Endothelial cell (in vitro differentiated cells): ENCODE measurements at regions not wholly inside any gene's neighbourhood (a gene's known extent, or its start where the extent isn't known, plus 50 kb on each side); places are given as distances from the start of the nearest gene placed in this dataset.

Experiments
- DNase-seq: peaks from one replicate; pipeline ENCODE4 v3.0.0; 2021; ENCODE audit warnings: low spot score
- H3K27ac Mint-ChIP-seq: one replicate; pipeline ENCODE4 v1.8.0; 2021; ENCODE audit warnings: mixed read lengths, inconsistent platforms; ENCODE audit not compliant: unreplicated experiment
- H3K27me3 Mint-ChIP-seq: one replicate; pipeline ENCODE4 v1.8.0; 2021; ENCODE audit warnings: mild to moderate bottlenecking, moderate library complexity, mixed read lengths, inconsistent platforms; ENCODE audit not compliant: unreplicated experiment
- H3K36me3 Mint-ChIP-seq: one replicate; pipeline ENCODE4 v1.8.0; 2021; ENCODE audit warnings: mild to moderate bottlenecking, low read depth, mixed read lengths, inconsistent platforms; ENCODE audit not compliant: unreplicated experiment
- H3K4me1 Mint-ChIP-seq: one replicate; pipeline ENCODE4 v1.8.0; 2021; ENCODE audit warnings: mild to moderate bottlenecking, mixed read lengths, inconsistent platforms; ENCODE audit not compliant: unreplicated experiment
- H3K4me3 Mint-ChIP-seq: one replicate; pipeline ENCODE4 v1.8.0; 2021; ENCODE audit warnings: mild to moderate bottlenecking, mixed read lengths, inconsistent platforms; ENCODE audit not compliant: unreplicated experiment
- H3K9me3 Mint-ChIP-seq: one replicate; pipeline ENCODE4 v1.8.0; 2021; ENCODE audit warnings: mixed read lengths, inconsistent platforms; ENCODE audit not compliant: unreplicated experiment
- CTCF ChIP-seq: fragments of 200-600 bp; sonication (generic); IDR thresholded peaks from one replicate; pipeline ENCODE4 v1.5.0; 2021; ENCODE audit warnings: antibody characterized with exemption; ENCODE audit not compliant: unreplicated experiment

GRCh38 chr4:189494407-189494806 lies 446.3 kb upstream of the FRG1 start:
- H3K4me3 Mint-ChIP-seq = no peak overlapping the region
- TF ChIP-seq CTCF = no peak
- H3K4me1 Mint-ChIP-seq = peaks cover 2% of the 10 kb centered on the region
- peaks cover 6% of the 10 kb centered on the region for H3K36me3 Mint-ChIP-seq
- DNase-seq = no peak
- peaks cover 8% of the 10 kb centered on the region for H3K27me3 Mint-ChIP-seq
- peaks cover 15% of the 10 kb centered on the region for H3K9me3 Mint-ChIP-seq
- no peak overlapping the region for H3K27ac Mint-ChIP-seq

- no peak for DNase-seq
- H3K9me3 Mint-ChIP-seq = peaks cover 5% of the 10 kb centered on the region
- no peaks in the 10 kb centered on the region for H3K27me3 Mint-ChIP-seq
- no peaks in the 10 kb centered on the region for H3K4me1 Mint-ChIP-seq
- no peaks in the 10 kb centered on the region for H3K36me3 Mint-ChIP-seq
- no peak overlapping the region for H3K27ac Mint-ChIP-seq
- TF ChIP-seq CTCF = no peak
- no peak overlapping the region for H3K4me3 Mint-ChIP-seq
Measured at GRCh38 chr4:189497516-189497915, 443.2 kb upstream of the FRG1 start.

GRCh38 chr4:189497996-189498395 lies 442.7 kb upstream of the FRG1 start:
- H3K36me3 Mint-ChIP-seq = no peaks in the 10 kb centered on the region
- no peak overlapping the region for H3K4me3 Mint-ChIP-seq
- H3K27me3 Mint-ChIP-seq = no peaks in the 10 kb centered on the region
- no peak overlapping the region for H3K27ac Mint-ChIP-seq
- peaks cover 5% of the 10 kb centered on the region for H3K9me3 Mint-ChIP-seq
- DNase-seq = no peak
- TF ChIP-seq CTCF = no peak
- H3K4me1 Mint-ChIP-seq = no peaks in the 10 kb centered on the region

GRCh38 chr4:189498457-189498856 lies 442.2 kb upstream of the FRG1 start:
- no peaks in the 10 kb centered on the region for H3K36me3 Mint-ChIP-seq
- H3K4me1 Mint-ChIP-seq = no peaks in the 10 kb centered on the region
- no peak overlapping the region for H3K27ac Mint-ChIP-seq
- no peak overlapping the region for H3K4me3 Mint-ChIP-seq
- no peak for DNase-seq
- no peak for TF ChIP-seq CTCF
- peaks cover 5% of the 10 kb centered on the region for H3K9me3 Mint-ChIP-seq
- H3K27me3 Mint-ChIP-seq = no peaks in the 10 kb centered on the region

- Mint-ChIP-seq H3K27me3 (no peaks in the 10 kb centered on the region), H3K27ac (no peak overlapping the region), H3K4me3 (no peak overlapping the region), H3K36me3 (no peaks in the 10 kb centered on the region), H3K9me3 (peaks cover 5% of the 10 kb centered on the region), H3K4me1 (no peaks in the 10 kb centered on the region)
- DNase-seq = no peak
- TF ChIP-seq CTCF = no peak
Measured at GRCh38 chr4:189499696-189500095, 441.0 kb upstream of the FRG1 start.
